BE2C (cell line): ENCODE measurements at regions not wholly inside any gene's neighbourhood (a gene's known extent, or its start where the extent isn't known, plus 50 kb on each side); places are given as distances from the start of the nearest gene placed in this dataset.

ENCODE experiments used
- DNase-seq: peaks from one replicate; pipeline ENCODE4 v3.0.0-alpha.2; 2020
- H3K27me3 ChIP-seq: fragments of 250-450 bp; sonication (Bioruptor Pico); 2 replicates; pipeline ENCODE4 v1.5.1; 2020; ENCODE audit warnings: mild to moderate bottlenecking
- H3K36me3 ChIP-seq: fragments of 250-450 bp; sonication (Bioruptor Pico); 2 replicates; pipeline ENCODE4 v1.5.1; 2020; ENCODE audit warnings: mild to moderate bottlenecking
- H3K4me1 ChIP-seq: fragments of 250-450 bp; sonication (Bioruptor Pico); 2 replicates; pipeline ENCODE4 v1.5.1; 2020
- H3K4me3 ChIP-seq: 2 replicates; pipeline ENCODE4 v1.5.1; 2011; ENCODE audit warnings: low read depth, low read length
- H3K9me3 ChIP-seq: fragments of 250-450 bp; sonication (Bioruptor Pico); 2 replicates; pipeline ENCODE4 v1.5.1; 2020
- CTCF ChIP-seq: IDR thresholded peaks from 2 replicates; pipeline ENCODE4 v1.5.1; 2012; ENCODE audit warnings: mild to moderate bottlenecking, low read depth, low read length

GRCh38 chr13:111632906-111633305 is 312.5 kb downstream of the TEX29 start:
- H3K27me3 ChIP-seq = no peaks in the 10 kb centered on the region; the same call in none of the 2 replicates
- H3K36me3 ChIP-seq = no peaks in the 10 kb centered on the region
- H3K9me3 ChIP-seq = no peaks in the 10 kb centered on the region
- TF ChIP-seq CTCF = no peak
- DNase-seq = no peak
- H3K4me3 ChIP-seq = no peak overlapping the region
- no peaks in the 10 kb centered on the region for H3K4me1 ChIP-seq

- H3K4me3 ChIP-seq = no peak overlapping the region
- no peaks in the 10 kb centered on the region for H3K36me3 ChIP-seq
- TF ChIP-seq CTCF = no peak
- no peaks in the 10 kb centered on the region; the same call in none of the 2 replicates for H3K27me3 ChIP-seq
- DNase-seq = no peak
- no peaks in the 10 kb centered on the region for H3K9me3 ChIP-seq
- no peaks in the 10 kb centered on the region for H3K4me1 ChIP-seq
Measured at GRCh38 chr13:111633401-111633800, 313.0 kb downstream of the TEX29 start.

GRCh38 chr13:111634410-111634809 is 314.0 kb downstream of the TEX29 start:
- Histone ChIP-seq H3K4me3 (no peak overlapping the region), H3K4me1 (no peaks in the 10 kb centered on the region)

GRCh38 chr13:111636271-111636670 is 315.8 kb downstream of the TEX29 start:
- no peak for TF ChIP-seq CTCF
- Histone ChIP-seq H3K36me3 (no peaks in the 10 kb centered on the region), H3K9me3 (no peaks in the 10 kb centered on the region), H3K4me1 (no peaks in the 10 kb centered on the region), H3K27me3 (peaks cover 6% of the 10 kb centered on the region), H3K4me3 (no peak overlapping the region)
- DNase-seq = no peak

More at GRCh38 chr13:111634410-111634809, 314.0 kb downstream of the TEX29 start:
- no peaks in the 10 kb centered on the region; the same call in none of the 2 replicates for H3K27me3 ChIP-seq
- no peaks in the 10 kb centered on the region for H3K9me3 ChIP-seq
- no peaks in the 10 kb centered on the region for H3K36me3 ChIP-seq
- DNase-seq = no peak
- no peak for TF ChIP-seq CTCF

- DNase-seq = no peak
- no peak for TF ChIP-seq CTCF
- H3K27me3 ChIP-seq = peaks cover 8% of the 10 kb centered on the region
- H3K9me3 ChIP-seq = no peaks in the 10 kb centered on the region
- no peak overlapping the region for H3K4me3 ChIP-seq
- no peaks in the 10 kb centered on the region for H3K36me3 ChIP-seq
- H3K4me1 ChIP-seq = no peaks in the 10 kb centered on the region
Measured at GRCh38 chr13:111636804-111637203, 316.4 kb downstream of the TEX29 start.

- no peak for TF ChIP-seq CTCF
- no peaks in the 10 kb centered on the region for H3K36me3 ChIP-seq
- H3K27me3 ChIP-seq = peaks cover 12% of the 10 kb centered on the region
- no peak overlapping the region for H3K4me3 ChIP-seq
- no peaks in the 10 kb centered on the region for H3K9me3 ChIP-seq
- no peaks in the 10 kb centered on the region for H3K4me1 ChIP-seq
- no peak for DNase-seq
Measured at GRCh38 chr13:111637365-111637764, 316.9 kb downstream of the TEX29 start.
